HG02970 (cell line): ENCODE measurements at regions not wholly inside any gene's neighbourhood (a gene's known extent, or its start where the extent isn't known, plus 50 kb on each side); places are given as distances from the start of the nearest gene placed in this dataset.
"Not testable (repeated sequence)": the region's sequence is repeated elsewhere in the genome, so short reads cannot be mapped to it uniquely, and the experiment has no call there.

ENCODE experiments used
- ATAC-seq: cut with Tn5 transposase; IDR thresholded peaks from one replicate; pipeline ENCODE4 v1.9.1; 2021; ENCODE audit warnings: mild to moderate bottlenecking, moderate library complexity, moderate number of reproducible peaks; ENCODE audit not compliant: unreplicated experiment, low FRiP score

GRCh38 chr15:44847555-44847954, 108.9 kb upstream of the TERB2 start:
- not testable (repeated sequence) for ATAC-seq

- not testable (repeated sequence) for ATAC-seq
These were observed 107.6 kb upstream of the TERB2 start for GRCh38 chr15:44848859-44849258.

GRCh38 chr15:44849701-44850403, 106.6 kb upstream of the TERB2 start:
- not testable (repeated sequence) for ATAC-seq

DNA sequence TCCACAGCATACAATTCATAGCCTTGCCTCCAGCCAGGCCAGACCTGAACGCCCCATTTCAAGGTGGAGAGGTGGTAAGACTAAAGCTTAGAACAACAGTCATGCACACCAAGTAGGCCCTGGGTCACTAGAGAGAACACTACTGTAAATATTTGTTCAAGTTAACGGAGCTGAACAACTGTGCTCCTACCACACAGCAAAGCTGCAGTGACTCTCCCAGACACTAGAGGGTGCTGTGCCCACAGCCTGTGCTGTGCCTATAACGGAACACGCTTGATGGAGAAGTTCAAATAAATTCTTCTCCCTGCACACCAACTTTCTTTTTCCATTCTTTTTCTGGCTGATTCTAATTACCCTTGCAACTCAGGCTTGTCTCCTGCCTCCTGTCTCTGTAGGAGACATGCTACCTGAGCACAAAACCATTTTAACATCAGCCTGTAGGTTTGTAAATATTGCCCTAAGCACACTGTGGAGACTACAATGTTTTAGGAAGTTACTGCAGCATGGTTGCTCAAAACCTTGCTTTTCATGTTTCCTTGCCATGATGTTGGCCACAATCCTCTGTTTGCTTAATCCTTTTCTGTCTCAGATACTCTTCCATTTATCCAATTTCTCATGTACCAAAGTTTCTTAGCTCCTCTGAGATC, 103.1 kb upstream of the TERB2 start:
- ATAC-seq, result peak; percentile 66

DNA sequence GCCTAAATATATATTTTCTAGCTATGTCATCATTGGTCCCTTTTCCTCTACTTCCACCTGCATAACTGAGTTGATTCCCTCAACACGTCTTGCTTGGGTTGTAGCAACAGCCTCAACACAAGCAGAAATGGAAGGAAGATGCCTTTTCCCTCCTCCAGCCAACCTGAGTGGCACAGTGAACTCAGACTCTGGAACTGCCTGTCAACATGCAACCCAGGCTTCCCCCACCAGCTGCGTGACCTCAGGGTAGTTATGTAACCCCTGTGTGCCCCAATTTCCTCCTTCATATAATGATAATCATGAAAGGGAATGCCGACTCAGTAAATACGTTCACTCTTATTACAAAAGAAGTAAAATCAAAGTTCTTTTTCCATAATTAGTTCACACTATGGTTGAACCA, 101.8 kb upstream of the TERB2 start:
- not testable (repeated sequence) for ATAC-seq

DNA sequence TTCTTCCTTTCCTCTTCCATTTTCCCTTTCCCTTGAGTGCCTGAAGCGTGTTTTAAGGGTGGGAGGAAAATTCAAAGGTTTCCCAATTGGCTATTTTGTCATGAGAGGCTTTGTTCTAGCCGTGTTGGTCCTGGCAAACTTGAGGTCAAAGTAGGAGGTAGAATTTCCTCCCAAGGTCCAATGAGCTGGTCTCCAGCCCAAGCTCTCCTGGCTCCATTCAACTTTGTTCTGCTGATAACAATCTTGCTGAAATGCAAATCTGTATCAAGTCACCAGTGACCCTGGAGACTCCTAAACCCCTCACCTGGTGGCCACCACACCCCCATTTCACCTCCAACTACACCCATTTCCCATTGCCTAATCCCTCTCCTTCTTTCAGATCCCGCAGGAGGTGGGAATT, 100.2 kb upstream of the TERB2 start:
- not testable (repeated sequence) for ATAC-seq

DNA sequence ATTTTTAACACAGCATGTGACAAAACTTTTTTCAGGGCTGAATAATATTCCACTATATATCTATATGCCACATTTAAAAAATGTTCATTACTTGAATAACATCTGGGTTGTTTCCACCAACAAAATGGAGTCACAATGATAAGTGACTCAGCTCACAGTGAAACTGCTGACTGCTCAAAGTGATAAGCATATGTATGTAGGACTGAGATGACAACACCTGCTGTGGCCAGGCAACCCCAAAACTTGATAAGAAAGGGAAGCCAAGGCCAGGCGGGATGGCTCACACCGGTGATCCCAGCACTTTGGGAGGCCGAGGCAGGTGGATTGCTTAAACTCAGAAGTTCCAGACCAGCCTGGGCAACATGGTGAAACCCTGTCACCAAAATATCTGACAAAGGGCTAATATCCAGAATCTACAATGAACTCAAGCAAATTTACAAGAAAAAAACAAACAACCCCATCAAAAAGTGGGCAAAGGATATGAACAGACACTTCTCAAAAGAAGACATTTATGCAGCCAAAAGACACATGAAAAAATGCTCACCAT, 99.2 kb upstream of the TERB2 start:
- not testable (repeated sequence) for ATAC-seq

- ATAC-seq, result not testable (repeated sequence)
These were observed 97.4 kb upstream of the TERB2 start for GRCh38 chr15:44859088-44859487.

- ATAC-seq, result not testable (repeated sequence)
These were observed 96.3 kb upstream of the TERB2 start for GRCh38 chr15:44860168-44860567.

GRCh38 chr15:44861439-44861910, 95.0 kb upstream of the TERB2 start:
- no peak for ATAC-seq

DNA sequence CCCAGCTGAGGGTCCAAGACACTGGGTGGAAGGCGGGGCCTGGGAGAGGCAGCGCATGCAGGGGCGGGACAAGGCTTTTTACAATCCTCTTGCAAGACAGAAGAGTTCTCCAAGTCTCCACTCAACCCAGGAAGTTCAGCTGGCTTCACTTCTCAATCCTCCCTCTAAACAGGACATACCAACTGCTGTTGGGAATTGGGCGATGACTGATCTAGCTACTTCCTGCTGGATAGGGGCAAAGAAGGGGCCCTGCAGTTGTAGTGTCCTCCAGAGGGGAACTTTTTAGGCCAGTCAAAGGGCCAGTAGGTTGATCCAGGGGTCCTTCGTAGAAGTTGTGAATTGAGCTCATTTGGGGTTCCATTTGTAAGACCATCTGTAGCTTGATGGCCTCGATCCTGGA, 94.6 kb upstream of the TERB2 start:
- no peak for ATAC-seq

DNA sequence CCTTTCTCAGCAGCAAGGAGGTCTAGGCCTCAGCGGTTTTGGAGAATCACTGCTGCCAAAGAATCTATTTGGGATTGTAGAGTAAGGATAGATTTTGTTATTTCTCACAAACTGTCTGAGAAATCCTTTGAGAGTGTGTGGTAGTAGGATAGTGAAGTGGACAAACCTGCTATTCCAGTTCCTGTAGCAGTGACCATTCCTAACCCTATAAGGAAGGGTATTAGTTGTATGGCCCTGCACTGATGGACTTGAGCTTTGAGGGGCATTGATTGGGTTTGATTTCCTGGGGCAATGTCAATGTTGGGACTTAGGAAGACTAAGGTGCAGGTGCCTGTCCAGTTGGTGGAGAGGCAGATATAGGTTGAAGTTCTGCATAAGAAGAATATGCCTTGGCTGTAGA, 93.6 kb upstream of the TERB2 start:
- not testable (repeated sequence) for ATAC-seq

GRCh38 chr15:44868100-44868499, 88.4 kb upstream of the TERB2 start:
- not testable (repeated sequence) for ATAC-seq

GRCh38 chr15:44870125-44870524, 86.4 kb upstream of the TERB2 start:
- ATAC-seq, result not testable (repeated sequence)

- no peak for ATAC-seq
These were observed 83.4 kb upstream of the TERB2 start for GRCh38 chr15:44873103-44873502.

DNA sequence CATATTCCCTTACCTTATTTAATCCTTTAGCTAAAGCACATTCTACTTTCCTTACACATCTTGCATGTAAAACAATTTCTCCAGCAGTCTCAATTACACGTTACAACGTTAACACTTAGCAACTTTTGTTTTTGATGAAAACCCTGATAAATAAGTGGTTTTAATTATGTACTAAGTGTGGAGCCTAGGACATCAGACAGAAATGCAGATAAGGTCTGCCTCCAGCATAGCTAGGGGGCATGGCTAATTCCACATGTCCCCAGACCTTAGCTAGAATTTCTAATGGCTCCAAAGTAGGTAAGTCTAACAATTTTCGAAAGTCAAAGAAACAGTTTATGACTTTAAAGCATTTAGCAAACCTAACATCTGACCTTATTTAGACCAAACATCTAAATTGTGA, 77.4 kb upstream of the TERB2 start:
- ATAC-seq, result no peak

DNA sequence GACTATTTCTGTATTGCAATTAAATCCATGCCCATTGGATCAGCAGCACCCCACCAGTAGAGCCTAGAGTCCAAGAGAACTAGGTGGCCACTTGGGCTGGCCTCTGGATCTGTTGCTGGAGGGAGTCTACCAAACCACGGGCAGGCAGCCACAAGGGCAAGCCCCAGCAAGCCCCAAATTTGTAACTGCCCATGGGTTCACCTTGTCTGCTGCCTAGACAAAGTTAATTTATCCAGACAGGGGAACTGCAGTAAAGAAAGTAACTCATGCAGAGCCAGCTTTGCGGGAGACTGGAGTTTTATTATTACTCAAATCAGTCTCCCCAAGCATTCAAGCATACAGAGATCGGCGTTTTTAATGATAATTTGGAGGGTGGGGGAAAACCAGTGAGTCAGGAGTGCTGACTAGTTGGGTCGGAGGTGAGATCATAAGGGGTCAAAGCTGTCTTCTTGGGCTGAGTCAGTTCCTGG, 74.0 kb upstream of the TERB2 start:
- ATAC-seq, result peak; percentile 81

- peak; percentile 21 for ATAC-seq
These were observed 73.1 kb upstream of the TERB2 start for GRCh38 chr15:44883199-44883877.

- not testable (repeated sequence) for ATAC-seq
These were observed 57.4 kb upstream of the TERB2 start for GRCh38 chr15:44898890-44899651.

DNA sequence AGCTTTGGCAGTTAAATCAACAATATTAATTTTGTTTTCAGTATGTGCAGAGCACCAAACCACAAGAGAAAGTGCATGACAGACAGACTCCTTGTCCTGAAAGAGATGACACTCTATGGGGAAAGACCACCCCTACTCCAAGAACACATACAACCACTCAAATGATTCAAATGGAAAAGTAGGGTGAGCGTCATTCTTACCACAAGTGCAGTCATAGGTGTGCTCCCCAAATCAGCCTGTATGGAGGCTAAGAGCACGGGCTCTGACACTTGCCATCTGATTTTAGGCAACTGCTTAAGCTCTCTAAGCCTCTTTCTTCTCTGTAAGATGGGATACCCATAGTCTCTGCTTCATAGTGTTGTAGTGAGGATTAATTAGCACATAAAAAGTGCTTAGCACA, 56.7 kb upstream of the TERB2 start:
- not testable (repeated sequence) for ATAC-seq
